SK-N-SH (cell line): ENCODE measurements at regions not wholly inside any gene's neighbourhood (a gene's known extent, or its start where the extent isn't known, plus 50 kb on each side); places are given as distances from the start of the nearest gene placed in this dataset.
A peak's percentile ranks its signal among the peaks of the same experiment; 100 is the strongest.

Source experiments
- CTCF ChIA-PET: fragments of 300-600, 350-600 bp; formaldehyde crosslinking; extraction: SDS; loops from one replicate; lab custom pipeline; 2021; lab: Yijun Ruan, JAX
- POLR2A ChIA-PET: fragments of 350-600 bp; sonication (Branson Sonifier 250); formaldehyde crosslinking; extraction: SDS; loops from one replicate; lab custom pipeline; 2020; ENCODE audit warnings: antibody characterized with exemption, inconsistent platforms; lab: Yijun Ruan, JAX
- DNase-seq: peaks from one replicate; pipeline ENCODE4 v3.0.0; 2012
- H2AFZ ChIP-seq: fragments of 200-600 bp; sonication (generic); 2 replicates; pipeline ENCODE4 v1.8.1; 2016; ENCODE audit warnings: antibody characterized with exemption, mild to moderate bottlenecking, low read depth
- H3F3A ChIP-seq: fragments of 200-600 bp; sonication (generic); replicated peaks from 2 replicates; pipeline ENCODE3; 2016; ENCODE audit warnings: antibody characterized with exemption, mild to moderate bottlenecking; ENCODE audit not compliant: insufficient read depth
- H3K27ac ChIP-seq, 2 experiments: fragments of 200-500 bp in 1 of 2; fragments of 200-600 bp in 1 of 2; sonication (Bioruptor generic) in 1 of 2; sonication (generic), shearing (Covaris generic) in 1 of 2; 2 replicates each; pipeline versions ENCODE4 v1.5.1 to v1.6.1; 2014 to 2016; ENCODE audit warnings: low read depth in 2 of 2, inconsistent platforms in 1 of 2, low read length in 1 of 2, mild to moderate bottlenecking in 1 of 2, mixed read lengths in 1 of 2
- H3K27me3 ChIP-seq: fragments of 200-600 bp; sonication (generic), shearing (Covaris generic); 2 replicates; pipeline ENCODE4 v1.6.1; 2016; ENCODE audit warnings: mixed run types; ENCODE audit not compliant: insufficient read depth
- H3K36me3 ChIP-seq, 2 experiments: fragments of 200-500 bp in 1 of 2; fragments of 200-600 bp in 1 of 2; sonication (Bioruptor generic) in 1 of 2; sonication (generic) in 1 of 2; replicated peaks in 1 of 2; 2 replicates each; pipeline versions ENCODE3 to v1.5.1; 2014 to 2016; ENCODE audit warnings: low read length in 1 of 2, mild to moderate bottlenecking in 1 of 2; ENCODE audit not compliant: insufficient read depth in 2 of 2, control insufficient read depth in 1 of 2
- H3K4me1 ChIP-seq, 2 experiments: fragments of 200-500 bp in 1 of 2; fragments of 200-600 bp in 1 of 2; sonication (Bioruptor generic) in 1 of 2; sonication (generic), shearing (Covaris generic) in 1 of 2; 2 replicates each; pipeline versions ENCODE4 v1.5.1 to v1.6.1; 2014 to 2016; ENCODE audit warnings: low read depth in 1 of 2, low read length in 1 of 2, mixed run types in 1 of 2; ENCODE audit not compliant: insufficient read depth in 2 of 2, control insufficient read depth in 1 of 2
- H3K4me2 ChIP-seq: fragments of 200-600 bp; sonication (generic), shearing (Covaris generic); 2 replicates; pipeline ENCODE4 v1.6.1; 2017; ENCODE audit warnings: mixed run types
- H3K4me3 ChIP-seq, 2 experiments: fragments of 200-500 bp in 1 of 2; fragments of 200-600 bp in 1 of 2; sonication (Bioruptor generic) in 1 of 2; sonication (generic), shearing (Covaris generic) in 1 of 2; 2 replicates each; pipeline versions ENCODE4 v1.5.1 to v1.8.1; 2014 to 2016; ENCODE audit warnings: low read depth in 2 of 2, inconsistent platforms in 1 of 2, low read length in 1 of 2, mild to moderate bottlenecking in 1 of 2, mixed read lengths in 1 of 2, moderate library complexity in 1 of 2
- H3K79me2 ChIP-seq: fragments of 200-600 bp; sonication (generic); 2 replicates; pipeline ENCODE4 v1.8.1; 2017; ENCODE audit warnings: mild to moderate bottlenecking; ENCODE audit not compliant: insufficient read depth
- H3K9ac ChIP-seq: fragments of 200-600 bp; sonication (generic); 2 replicates; pipeline ENCODE4 v1.6.1; 2017; ENCODE audit warnings: mixed run types
- H3K9me2 ChIP-seq: fragments of 200-600 bp; sonication (generic); 2 replicates; pipeline ENCODE4 v1.6.1; 2017; ENCODE audit warnings: mixed run types
- H3K9me3 ChIP-seq: fragments of 200-600 bp; sonication (generic); 2 replicates; pipeline ENCODE4 v1.6.1; 2017; ENCODE audit warnings: mixed run types, mild to moderate bottlenecking, moderate library complexity
- H4K20me1 ChIP-seq: fragments of 200-600 bp; sonication (generic); 2 replicates; pipeline ENCODE4 v1.6.1; 2017; ENCODE audit warnings: mild to moderate bottlenecking, mixed run types; ENCODE audit not compliant: insufficient read depth
- EZH2phosphoT487 ChIP-seq: fragments of 200-600 bp; sonication (generic); IDR thresholded peaks from 2 replicates; pipeline ENCODE4 v1.6.1; 2017; ENCODE audit warnings: low read depth, mixed run types, mild to moderate bottlenecking, antibody characterized with exemption, moderate library complexity, borderline replicate concordance
- RAD21 ChIP-seq: IDR thresholded peaks from 2 replicates; pipeline ENCODE4 v1.6.1; 2012; ENCODE audit warnings: mild to moderate bottlenecking, low read length
- SMC3 ChIP-seq: IDR thresholded peaks from 2 replicates; pipeline ENCODE4 v1.6.1; 2012; ENCODE audit warnings: low read depth, low read length, improper control_type of control experiment
- WGBS: methylation state at CpG from one replicate; pipeline ENCODE4 v1.1.6; 2017; ENCODE audit warnings: low lambda C conversion rate; 5-methylcytosine and 5-hydroxymethylcytosine counted together
- small RNA-seq, 7 experiments: library from RNA; depleted of rRNA; stranded (forward); fragments of <200 nt; gene quantifications; one replicate each; pipeline ENCODE3, GENCODE V24; 2012
- TF ChIP-seq, protein P1 (sequence below): IDR thresholded peaks from 2 replicates; pipeline ENCODE4 v1.4.0; 2012; ENCODE audit warnings: low read depth
- TF ChIP-seq, protein P2 (sequence below): fragments of 200-600 bp; sonication (generic); IDR thresholded peaks from 2 replicates; pipeline ENCODE4 v1.6.1; 2017; ENCODE audit warnings: antibody characterized with exemption, mild to moderate bottlenecking, moderate library complexity

- peak; percentile 25 for DNase-seq
- Histone ChIP-seq H3K9me3 (peaks cover 6% of the 10 kb centered on the region), H2AFZ (no peak overlapping the region), H3K4me2 (no peak overlapping the region), H3K9me2 (no peaks in the 10 kb centered on the region), H3F3A (peaks cover 3% of the 10 kb centered on the region), H3K4me1 (peaks cover 0 to 10% of the 10 kb centered on the region in 2 experiments; a peak in 1 of 4 replicates), H3K79me2 (no peaks in the 10 kb centered on the region), H3K27me3 (no peaks in the 10 kb centered on the region), H3K36me3 (no peaks in the 10 kb centered on the region), H3K27ac (no peak overlapping the region), H4K20me1 (no peaks in the 10 kb centered on the region), H3K4me3 (peak overlapping the region in 1 of 2 experiments; percentile 41; a peak in 1 of 4 replicates), H3K9ac (no peak overlapping the region)
- CTCF ChIA-PET: interaction anchor here (1.0 to 1.4 kb wide), 4 partner anchors 134 to 732 kb away, joined by 3 to 4 read pairs (median 4); no protein-coding TSS in a partner anchor
- TF ChIP-seq RAD21: peak; percentile 79
- no peak for TF ChIP-seq EZH2phosphoT487
- TF ChIP-seq, protein P1, sequence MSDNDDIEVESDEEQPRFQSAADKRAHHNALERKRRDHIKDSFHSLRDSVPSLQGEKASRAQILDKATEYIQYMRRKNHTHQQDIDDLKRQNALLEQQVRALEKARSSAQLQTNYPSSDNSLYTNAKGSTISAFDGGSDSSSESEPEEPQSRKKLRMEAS: no peak
- peak; percentile 54 for TF ChIP-seq SMC3
- TF ChIP-seq, protein P2, sequence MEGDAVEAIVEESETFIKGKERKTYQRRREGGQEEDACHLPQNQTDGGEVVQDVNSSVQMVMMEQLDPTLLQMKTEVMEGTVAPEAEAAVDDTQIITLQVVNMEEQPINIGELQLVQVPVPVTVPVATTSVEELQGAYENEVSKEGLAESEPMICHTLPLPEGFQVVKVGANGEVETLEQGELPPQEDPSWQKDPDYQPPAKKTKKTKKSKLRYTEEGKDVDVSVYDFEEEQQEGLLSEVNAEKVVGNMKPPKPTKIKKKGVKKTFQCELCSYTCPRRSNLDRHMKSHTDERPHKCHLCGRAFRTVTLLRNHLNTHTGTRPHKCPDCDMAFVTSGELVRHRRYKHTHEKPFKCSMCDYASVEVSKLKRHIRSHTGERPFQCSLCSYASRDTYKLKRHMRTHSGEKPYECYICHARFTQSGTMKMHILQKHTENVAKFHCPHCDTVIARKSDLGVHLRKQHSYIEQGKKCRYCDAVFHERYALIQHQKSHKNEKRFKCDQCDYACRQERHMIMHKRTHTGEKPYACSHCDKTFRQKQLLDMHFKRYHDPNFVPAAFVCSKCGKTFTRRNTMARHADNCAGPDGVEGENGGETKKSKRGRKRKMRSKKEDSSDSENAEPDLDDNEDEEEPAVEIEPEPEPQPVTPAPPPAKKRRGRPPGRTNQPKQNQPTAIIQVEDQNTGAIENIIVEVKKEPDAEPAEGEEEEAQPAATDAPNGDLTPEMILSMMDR: peak; percentile 60
- 30% methylated on average over 6 of the region's 7 CpGs for WGBS
- POLR2A ChIA-PET: no interaction called here
These were observed 143.2 kb downstream of the PTPRU start for GRCh38 chr1:29379443-29380073.

Small RNA genes lying in the stretch of these regions (small RNA-seq; reads per million reads assigned to genes)
- 0 reads per million in 7 experiments for gene AL021921.1
